SJCRH30 (cell line): ENCODE measurements at regions not wholly inside any gene's neighbourhood (a gene's known extent, or its start where the extent isn't known, plus 50 kb on each side); places are given as distances from the start of the nearest gene placed in this dataset.

Experiments
- DNase-seq, 2 experiments: peaks; one replicate each; pipeline ENCODE4 v3.0.0-alpha.2; 2015 to 2020
- H3K27ac ChIP-seq: fragments of 250-450 bp; sonication (Bioruptor Pico); 2 replicates; pipeline ENCODE4 v1.5.1; 2020; ENCODE audit warnings: mild to moderate bottlenecking, moderate library complexity
- H3K27me3 ChIP-seq: fragments of 250-450 bp; sonication (Bioruptor Pico); 2 replicates; pipeline ENCODE4 v1.5.1; 2020; ENCODE audit warnings: mild to moderate bottlenecking, moderate library complexity
- H3K36me3 ChIP-seq: fragments of 250-450 bp; sonication (Bioruptor Pico); 2 replicates; pipeline ENCODE4 v1.5.1; 2020; ENCODE audit warnings: mild to moderate bottlenecking, moderate library complexity
- H3K4me1 ChIP-seq: fragments of 250-450 bp; sonication (Bioruptor Pico); 2 replicates; pipeline ENCODE4 v1.5.1; 2020; ENCODE audit warnings: mild to moderate bottlenecking, moderate library complexity
- H3K4me3 ChIP-seq: fragments of 250-450 bp; sonication (Bioruptor Pico); 2 replicates; pipeline ENCODE4 v1.5.1; 2020; ENCODE audit warnings: mild to moderate bottlenecking, moderate library complexity
- H3K9me3 ChIP-seq: fragments of 250-450 bp; sonication (Bioruptor Pico); replicated peaks from 2 replicates; pipeline ENCODE4 v1.5.1; 2020; ENCODE audit warnings: mild to moderate bottlenecking, moderate library complexity

GRCh38 chr7:114102996-114103395, 184.2 kb upstream of the PPP1R3A start:
- H3K4me1 ChIP-seq = peaks cover 32% of the 10 kb centered on the region
- no peak overlapping the region for H3K4me3 ChIP-seq
- H3K9me3 ChIP-seq = no peaks in the 10 kb centered on the region
- peaks cover 5% of the 10 kb centered on the region; the same call in 1 of the 2 replicates for H3K36me3 ChIP-seq
- DNase-seq = no peak
- no peaks in the 10 kb centered on the region; the same call in 1 of the 2 replicates for H3K27me3 ChIP-seq
- no peak overlapping the region for H3K27ac ChIP-seq

- no peaks in the 10 kb centered on the region for H3K9me3 ChIP-seq
Observed at GRCh38 chr7:114102131-114102530, 183.3 kb upstream of the PPP1R3A start.

GRCh38 chr7:114100810-114101209, 182.0 kb upstream of the PPP1R3A start:
- no peaks in the 10 kb centered on the region; the same call in 1 of the 2 replicates for H3K27me3 ChIP-seq

More at GRCh38 chr7:114102131-114102530, 183.3 kb upstream of the PPP1R3A start:
- no peak for DNase-seq
- no peaks in the 10 kb centered on the region; the same call in 1 of the 2 replicates for H3K27me3 ChIP-seq
- H3K4me3 ChIP-seq = no peak overlapping the region
- peaks cover 25% of the 10 kb centered on the region for H3K4me1 ChIP-seq
- peaks cover 5% of the 10 kb centered on the region; the same call in 1 of the 2 replicates for H3K36me3 ChIP-seq
- no peak overlapping the region for H3K27ac ChIP-seq

GRCh38 chr7:114099337-114099736, 180.5 kb upstream of the PPP1R3A start:
- Histone ChIP-seq H3K27me3 (no peaks in the 10 kb centered on the region; the same call in 1 of the 2 replicates), H3K36me3 (peaks cover 24% of the 10 kb centered on the region), H3K9me3 (no peaks in the 10 kb centered on the region), H3K27ac (no peak overlapping the region), H3K4me3 (no peak overlapping the region), H3K4me1 (peaks cover 10% of the 10 kb centered on the region; the same call in 1 of the 2 replicates)
- DNase-seq = no peak

More at GRCh38 chr7:114100810-114101209, 182.0 kb upstream of the PPP1R3A start:
- DNase-seq = no peak
- Histone ChIP-seq H3K4me3 (no peak overlapping the region), H3K9me3 (no peaks in the 10 kb centered on the region), H3K27ac (no peak overlapping the region), H3K36me3 (peaks cover 13% of the 10 kb centered on the region; the same call in 1 of the 2 replicates), H3K4me1 (peaks cover 17% of the 10 kb centered on the region; the same call in 1 of the 2 replicates)

- no peak for DNase-seq
- Histone ChIP-seq H3K9me3 (no peaks in the 10 kb centered on the region), H3K36me3 (peaks cover 38% of the 10 kb centered on the region), H3K4me1 (0 out of 2 replicates have a peak, but pooled peaks cover 3% of the 10 kb centered on the region), H3K27me3 (no peaks in the 10 kb centered on the region; the same call in 1 of the 2 replicates), H3K27ac (no peak overlapping the region), H3K4me3 (no peak overlapping the region)
Observed at GRCh38 chr7:114095885-114096284, 177.1 kb upstream of the PPP1R3A start.

GRCh38 chr7:114088470-114088940, 169.7 kb upstream of the PPP1R3A start:
- Histone ChIP-seq H3K4me3 (peak overlapping the region; percentile 94), H3K4me1 (peaks cover 12% of the 10 kb centered on the region), H3K27me3 (no peaks in the 10 kb centered on the region), H3K36me3 (peaks cover 7% of the 10 kb centered on the region), H3K9me3 (no peaks in the 10 kb centered on the region), H3K27ac (peak overlapping the region; percentile 95)
- no peak for DNase-seq

GRCh38 chr7:114087653-114088469, 169.1 kb upstream of the PPP1R3A start:
- Histone ChIP-seq H3K4me1 (peaks cover 12% of the 10 kb centered on the region), H3K9me3 (no peaks in the 10 kb centered on the region), H3K36me3 (peaks cover 7% of the 10 kb centered on the region), H3K27me3 (no peaks in the 10 kb centered on the region), H3K4me3 (peak overlapping the region; percentile 94), H3K27ac (peak overlapping the region; percentile 95)
- DNase-seq = peak; percentile 58 to 70

- Histone ChIP-seq H3K27ac (peak overlapping the region; percentile 95), H3K4me3 (peak overlapping the region; percentile 94), H3K27me3 (no peaks in the 10 kb centered on the region), H3K9me3 (no peaks in the 10 kb centered on the region), H3K36me3 (peaks cover 5% of the 10 kb centered on the region), H3K4me1 (peaks cover 14% of the 10 kb centered on the region)
- DNase-seq = peak; percentile 65 to 74
Observed at GRCh38 chr7:114086914-114087652, 168.3 kb upstream of the PPP1R3A start.

GRCh38 chr7:114086537-114086913, 167.7 kb upstream of the PPP1R3A start:
- Histone ChIP-seq H3K4me3 (peak overlapping the region; percentile 94), H3K27ac (peak overlapping the region; percentile 95), H3K36me3 (no peaks in the 10 kb centered on the region; the same call in 1 of the 2 replicates), H3K27me3 (no peaks in the 10 kb centered on the region), H3K4me1 (peaks cover 15% of the 10 kb centered on the region), H3K9me3 (no peaks in the 10 kb centered on the region)
- peak; percentile 62 to 72 for DNase-seq

- H3K36me3 ChIP-seq = no peaks in the 10 kb centered on the region; the same call in 1 of the 2 replicates
- peaks cover 12% of the 10 kb centered on the region for H3K4me1 ChIP-seq
- H3K27me3 ChIP-seq = no peaks in the 10 kb centered on the region
- DNase-seq = peak; percentile 92 to 93
- no peaks in the 10 kb centered on the region for H3K9me3 ChIP-seq
- H3K27ac ChIP-seq = peak overlapping the region; percentile 95
- H3K4me3 ChIP-seq = peak overlapping the region; percentile 94
Observed at GRCh38 chr7:114085592-114086501, 167.0 kb upstream of the PPP1R3A start.

GRCh38 chr7:114085313-114085591, 166.4 kb upstream of the PPP1R3A start:
- Histone ChIP-seq H3K4me3 (peak overlapping the region; percentile 94), H3K9me3 (no peaks in the 10 kb centered on the region), H3K27me3 (no peaks in the 10 kb centered on the region), H3K27ac (peak overlapping the region; percentile 95), H3K4me1 (peaks cover 6% of the 10 kb centered on the region), H3K36me3 (no peaks in the 10 kb centered on the region)
- DNase-seq = no peak

GRCh38 chr7:114084472-114085312, 165.9 kb upstream of the PPP1R3A start:
- Histone ChIP-seq H3K27me3 (no peaks in the 10 kb centered on the region), H3K4me1 (peaks cover 3% of the 10 kb centered on the region; the same call in 1 of the 2 replicates), H3K36me3 (no peaks in the 10 kb centered on the region), H3K4me3 (peak overlapping the region; percentile 94), H3K9me3 (no peaks in the 10 kb centered on the region), H3K27ac (peak overlapping the region; percentile 95)
- DNase-seq = peak; percentile 75 to 78

- Histone ChIP-seq H3K36me3 (no peaks in the 10 kb centered on the region), H3K4me3 (peak overlapping the region; percentile 94), H3K9me3 (no peaks in the 10 kb centered on the region), H3K27me3 (no peaks in the 10 kb centered on the region), H3K27ac (peak overlapping the region; percentile 95), H3K4me1 (peaks cover 3% of the 10 kb centered on the region; the same call in 1 of the 2 replicates)
- DNase-seq = no peak
Observed at GRCh38 chr7:114084002-114084471, 165.2 kb upstream of the PPP1R3A start.
